Suprapubic skin (tissue), 3 donors: ENCODE measurements at regions not wholly inside any gene's neighbourhood (a gene's known extent, or its start where the extent isn't known, plus 50 kb on each side); places are given as distances from the start of the nearest gene placed in this dataset.

ENCODE experiments used
- CTCF ChIP-seq, 2 donors: fragments of 200-600 bp in 1 of 2; fragments of 450-650 bp in 1 of 2; sonication (generic) in 1 of 2; IDR thresholded peaks; one replicate each; pipeline ENCODE4 v1.5.1; 2016 to 2019; ENCODE audit warnings: antibody characterized with exemption in 2 of 2, mild to moderate bottlenecking in 1 of 2, moderate library complexity in 1 of 2
- POLR2A ChIP-seq, 2 donors: fragments of 450-650 bp; IDR thresholded peaks; one replicate each; pipeline ENCODE4 v1.6.1; 2017; ENCODE audit warnings: antibody characterized with exemption in 2 of 2, mild to moderate bottlenecking in 2 of 2, moderate library complexity in 2 of 2

GRCh38 chr9:115681585-115681984 is 472.0 kb upstream of the PAPPA start:
- TF ChIP-seq CTCF (IDR thresholded peaks at IDR 0.05) = no peak
- no peak for TF ChIP-seq POLR2A (IDR thresholded peaks at IDR 0.05)
